Gastroesophageal sphincter (tissue), 4 donors: ENCODE measurements at regions not wholly inside any gene's neighbourhood (a gene's known extent, or its start where the extent isn't known, plus 50 kb on each side); places are given as distances from the start of the nearest gene placed in this dataset.
"Not testable (repeated sequence)": the region's sequence is repeated elsewhere in the genome, so short reads cannot be mapped to it uniquely, and the experiment has no call there.

Experiments
- ATAC-seq: fragments of 150-250 bp; one replicate; pipeline ENCODE4 v1.9.1; 2016; ENCODE audit warnings: mild to moderate bottlenecking, moderate library complexity
- H3K27ac ChIP-seq, 4 donors: fragments of 200-600 bp; sonication (generic) in 3 of 4; 1 replicate in 3 of 4; 2 replicates in 1 of 4; pipeline ENCODE4 v1.5.1; 2016 to 2019
- H3K27me3 ChIP-seq: fragments of 200-600 bp; sonication (generic); one replicate; pipeline ENCODE4 v1.5.1; 2019
- H3K36me3 ChIP-seq, 2 donors: fragments of 200-600 bp; sonication (generic); one replicate each; pipeline ENCODE4 v1.5.1; 2019; ENCODE audit warnings: control low read depth in 1 of 2
- H3K4me1 ChIP-seq, 3 donors: fragments of 200-600 bp; sonication (generic); 1 replicate in 2 of 3; 2 replicates in 1 of 3; pipeline ENCODE4 v1.5.1; 2016 to 2019; ENCODE audit warnings: control low read depth in 2 of 3
- H3K4me3 ChIP-seq, 2 donors: fragments of 200-600 bp; sonication (generic); one replicate each; pipeline ENCODE4 v1.5.1; 2019; ENCODE audit warnings: mild to moderate bottlenecking in 1 of 2, moderate library complexity in 1 of 2
- H3K9me3 ChIP-seq, 3 donors: fragments of 200-600 bp; sonication (generic); one replicate each; pipeline ENCODE4 v1.5.1; 2017 to 2019; ENCODE audit warnings: control low read depth in 2 of 3
- EP300 ChIP-seq: sonication (generic); formaldehyde crosslinking; IDR thresholded peaks from one replicate; pipeline ENCODE4 v1.6.1; 2017; ENCODE audit warnings: antibody characterized with exemption, mild to moderate bottlenecking
- POLR2A ChIP-seq, 2 donors: fragments of 450-650 bp; IDR thresholded peaks; one replicate each; pipeline ENCODE4 v1.6.1; 2017; ENCODE audit warnings: antibody characterized with exemption in 2 of 2, mild to moderate bottlenecking in 2 of 2, moderate library complexity in 1 of 2
- POLR2AphosphoS5 ChIP-seq: sonication (generic); formaldehyde crosslinking; IDR thresholded peaks from one replicate; pipeline ENCODE4 v1.6.1; 2017; ENCODE audit warnings: antibody characterized with exemption
- WGBS, 2 donors: methylation state at CpG; one replicate each; pipeline ENCODE4 v1.1.5; 2018; ENCODE audit warnings: low coverage in 1 of 2; 5-methylcytosine and 5-hydroxymethylcytosine counted together
- TF ChIP-seq, protein P1 (sequence below), 4 experiments: fragments of 200-600 bp in 2 of 4; fragments of 450-650 bp in 2 of 4; sonication (generic) in 1 of 4; IDR thresholded peaks; one replicate each; pipeline ENCODE4 v1.5.1; 2017 to 2019; ENCODE audit warnings: antibody characterized with exemption in 4 of 4, mild to moderate bottlenecking in 2 of 4, moderate library complexity in 2 of 4

DNA sequence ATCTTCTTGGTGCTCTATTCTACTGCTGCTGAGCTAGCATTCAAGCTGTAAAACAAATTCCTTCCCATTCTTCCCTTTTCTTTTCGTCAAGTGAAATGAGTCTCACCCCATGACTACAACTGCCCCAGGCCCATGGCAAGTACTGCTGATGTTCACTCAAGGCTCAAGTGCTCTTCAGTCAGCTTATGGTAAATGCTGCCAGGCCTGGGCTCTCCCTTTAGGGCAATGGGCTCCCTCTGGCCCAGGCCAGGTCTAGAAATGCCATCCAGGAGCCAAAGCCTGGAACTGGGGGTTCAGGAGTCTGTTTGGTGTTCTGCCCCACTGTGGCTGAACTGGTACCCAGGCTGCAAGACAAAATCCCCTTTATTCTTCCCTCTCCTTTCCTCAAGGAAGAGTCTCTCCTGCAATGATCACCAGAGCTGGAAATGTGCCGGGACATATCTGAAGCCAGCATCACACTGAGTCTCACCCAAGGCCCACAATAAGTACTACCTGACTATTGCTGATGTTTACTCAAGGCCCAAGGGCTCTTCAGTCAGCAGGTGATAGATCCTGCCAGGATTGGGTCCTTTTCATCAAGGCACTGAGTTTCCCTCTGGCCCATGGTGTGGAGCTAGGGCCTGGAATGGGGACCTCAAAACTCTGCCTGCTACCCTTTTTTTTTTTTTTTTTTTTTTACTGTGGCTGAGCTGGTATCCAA lies 205.0 kb upstream of the STAC start:
- H3K4me1 ChIP-seq: no peaks in the 10 kb centered on the region
- no peak for ATAC-seq
- WGBS, 2 donors: 94% methylated on average over 2 of the region's 2 CpGs; no CpG with 5 or more reads in 1 of the 2 donors
- no peak overlapping the region for H3K27ac ChIP-seq
- H3K27me3 ChIP-seq: no peaks in the 10 kb centered on the region
- H3K4me3 ChIP-seq: no peak overlapping the region
- TF ChIP-seq POLR2A (IDR thresholded peaks at IDR 0.05) (no peak), POLR2AphosphoS5 (no peak), EP300 (no peak)
- TF ChIP-seq, protein P1, sequence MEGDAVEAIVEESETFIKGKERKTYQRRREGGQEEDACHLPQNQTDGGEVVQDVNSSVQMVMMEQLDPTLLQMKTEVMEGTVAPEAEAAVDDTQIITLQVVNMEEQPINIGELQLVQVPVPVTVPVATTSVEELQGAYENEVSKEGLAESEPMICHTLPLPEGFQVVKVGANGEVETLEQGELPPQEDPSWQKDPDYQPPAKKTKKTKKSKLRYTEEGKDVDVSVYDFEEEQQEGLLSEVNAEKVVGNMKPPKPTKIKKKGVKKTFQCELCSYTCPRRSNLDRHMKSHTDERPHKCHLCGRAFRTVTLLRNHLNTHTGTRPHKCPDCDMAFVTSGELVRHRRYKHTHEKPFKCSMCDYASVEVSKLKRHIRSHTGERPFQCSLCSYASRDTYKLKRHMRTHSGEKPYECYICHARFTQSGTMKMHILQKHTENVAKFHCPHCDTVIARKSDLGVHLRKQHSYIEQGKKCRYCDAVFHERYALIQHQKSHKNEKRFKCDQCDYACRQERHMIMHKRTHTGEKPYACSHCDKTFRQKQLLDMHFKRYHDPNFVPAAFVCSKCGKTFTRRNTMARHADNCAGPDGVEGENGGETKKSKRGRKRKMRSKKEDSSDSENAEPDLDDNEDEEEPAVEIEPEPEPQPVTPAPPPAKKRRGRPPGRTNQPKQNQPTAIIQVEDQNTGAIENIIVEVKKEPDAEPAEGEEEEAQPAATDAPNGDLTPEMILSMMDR (IDR thresholded peaks at IDR 0.05): no peak
- no peaks in the 10 kb centered on the region for H3K9me3 ChIP-seq
- no peaks in the 10 kb centered on the region for H3K36me3 ChIP-seq

DNA sequence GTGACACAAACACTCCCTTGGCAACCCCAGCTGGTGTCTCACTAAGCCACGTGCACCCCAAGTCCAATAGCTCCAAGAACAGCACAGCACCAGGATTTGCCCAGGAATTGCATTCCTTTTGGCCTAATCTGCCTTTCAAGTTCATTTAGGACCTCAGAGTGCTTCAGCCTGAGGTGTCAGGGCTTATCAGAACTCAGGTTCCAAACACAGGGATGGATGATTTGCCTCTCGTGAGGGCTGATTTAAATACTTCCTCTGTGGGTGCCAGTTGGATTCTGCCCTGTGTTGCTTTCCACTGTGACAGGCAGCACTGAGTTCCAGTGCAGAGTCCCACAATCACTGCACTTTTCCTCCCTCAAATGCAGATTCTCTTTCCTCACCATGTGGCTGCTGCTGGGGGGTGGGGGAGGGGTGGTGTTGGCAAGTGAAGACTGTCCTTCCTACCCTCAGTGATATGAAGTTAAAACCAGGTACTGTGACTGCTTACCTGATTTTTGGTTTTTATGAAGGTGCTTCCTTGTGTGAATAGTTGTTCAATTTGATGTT lies 204.3 kb upstream of the STAC start:
- no peak for ATAC-seq
- H3K4me3 ChIP-seq: no peak overlapping the region
- TF ChIP-seq POLR2AphosphoS5 (no peak), EP300 (no peak), POLR2A (IDR thresholded peaks at IDR 0.05) (no peak)
- TF ChIP-seq, protein P1 (IDR thresholded peaks at IDR 0.05): no peak
- no peak overlapping the region for H3K27ac ChIP-seq
- H3K27me3 ChIP-seq: no peaks in the 10 kb centered on the region
- 17 to 40% methylated on average over 1 of the region's 2 CpGs for WGBS, 2 donors
- H3K9me3 ChIP-seq: no peaks in the 10 kb centered on the region
- H3K4me1 ChIP-seq: no peaks in the 10 kb centered on the region
- no peaks in the 10 kb centered on the region for H3K36me3 ChIP-seq

DNA sequence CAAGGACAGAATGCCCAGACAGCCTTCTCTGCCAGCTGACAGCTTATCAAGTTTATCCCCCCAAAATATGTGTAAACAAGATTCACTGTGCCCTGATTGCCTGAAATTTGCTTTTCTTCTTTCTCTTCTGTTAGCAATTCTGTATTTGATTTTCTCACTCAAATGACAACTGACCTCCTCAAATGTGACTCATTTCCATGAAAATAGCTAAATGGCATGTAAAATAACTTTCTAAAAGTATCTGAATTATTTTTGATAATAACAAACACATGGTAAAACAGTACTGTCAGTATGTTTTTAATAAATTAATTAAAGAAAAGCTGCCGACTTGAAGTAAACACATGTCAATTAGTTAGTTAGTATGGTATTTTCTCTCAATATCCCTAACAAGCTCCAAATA lies 202.3 kb upstream of the STAC start:
- Histone ChIP-seq H3K27me3 (no peaks in the 10 kb centered on the region), H3K9me3 (no peaks in the 10 kb centered on the region), H3K36me3 (no peaks in the 10 kb centered on the region), H3K4me1 (no peaks in the 10 kb centered on the region), H3K4me3 (no peak overlapping the region), H3K27ac (no peak overlapping the region)
- ATAC-seq: no peak
- TF ChIP-seq, protein P1 (IDR thresholded peaks at IDR 0.05): no peak
- TF ChIP-seq POLR2A (IDR thresholded peaks at IDR 0.05) (no peak), EP300 (no peak), POLR2AphosphoS5 (no peak)
- whole genome bisulfite sequencing, 2 donors: 46 to 50% methylated on average over 1 of the region's 1 CpG

DNA sequence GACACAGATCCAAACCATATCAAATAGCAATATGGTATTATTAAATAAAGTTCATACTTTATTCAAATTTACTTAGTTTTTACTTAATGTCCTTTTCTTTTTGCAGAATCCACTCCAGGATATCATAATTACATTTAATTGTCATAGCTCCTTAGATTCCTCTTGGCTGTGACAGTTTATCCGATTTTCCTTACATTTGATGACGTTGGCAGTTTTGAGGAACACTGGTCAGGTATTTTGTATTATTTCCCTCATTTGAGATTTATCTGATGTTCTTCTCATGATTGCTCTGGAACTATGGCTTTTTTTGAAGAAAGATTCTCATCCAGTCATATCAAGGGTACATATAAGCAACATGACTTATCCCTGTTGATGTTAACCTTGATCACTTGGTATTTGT lies 198.3 kb upstream of the STAC start:
- H3K27ac ChIP-seq: no peak overlapping the region
- no peak for ATAC-seq
- H3K27me3 ChIP-seq: no peaks in the 10 kb centered on the region
- no peaks in the 10 kb centered on the region for H3K9me3 ChIP-seq
- no peak overlapping the region for H3K4me3 ChIP-seq
- H3K4me1 ChIP-seq: no peaks in the 10 kb centered on the region
- WGBS, 2 donors: 86 to 100% methylated on average over 2 of the region's 2 CpGs
- TF ChIP-seq, protein P1 (IDR thresholded peaks at IDR 0.05): no peak
- TF ChIP-seq POLR2AphosphoS5: no peak
- TF ChIP-seq POLR2A (IDR thresholded peaks at IDR 0.05): no peak
- H3K36me3 ChIP-seq: no peaks in the 10 kb centered on the region

DNA sequence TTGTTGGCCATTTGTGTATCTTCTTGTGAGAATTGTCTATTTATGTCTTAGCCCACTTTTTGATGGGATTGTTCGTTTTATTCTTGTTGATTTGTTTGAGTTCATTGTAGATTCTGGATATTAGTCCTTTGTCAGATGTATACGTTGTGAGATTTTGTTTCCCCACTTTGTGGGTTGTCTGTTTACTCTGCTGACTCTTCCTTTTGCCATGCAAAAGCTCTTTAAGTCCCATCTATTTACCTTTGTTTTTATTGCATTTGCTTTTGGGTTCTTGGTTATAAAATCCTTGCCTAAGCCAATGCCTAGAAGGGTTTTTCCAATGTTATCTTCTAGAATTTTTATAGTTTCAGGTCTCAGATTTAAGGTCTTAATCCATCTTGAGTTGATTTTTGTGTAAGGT lies 193.1 kb upstream of the STAC start:
- not testable (repeated sequence) for H3K27me3 ChIP-seq, H3K4me3 ChIP-seq, H3K9me3 ChIP-seq, H3K36me3 ChIP-seq, ATAC-seq, H3K27ac ChIP-seq, H3K4me1 ChIP-seq
- 75% methylated on average over 2 of the region's 2 CpGs; no CpG with 5 or more reads in 1 of the 2 donors for WGBS, 2 donors
